ENCODE measurements at regions not wholly inside any gene's neighbourhood (a gene's known extent, or its start where the extent isn't known, plus 50 kb on each side); places are given as distances from the start of the nearest gene placed in this dataset.

- no peak for DNase-seq (ENCODE audit: low read depth)
These were observed 57.4 kb downstream of the IGLL1 start for GRCh38 chr22:23522623-23523251.

- DNase-seq (ENCODE audit: low read depth) = peak; percentile 56
These were observed 58.5 kb downstream of the IGLL1 start for GRCh38 chr22:23521441-23522113.

GRCh38 chr22:23520863-23521440 lies 59.1 kb downstream of the IGLL1 start:
- no peak for DNase-seq (ENCODE audit: low read depth)

- no peak for DNase-seq (ENCODE audit: low read depth)
These were observed 60.5 kb downstream of the IGLL1 start for GRCh38 chr22:23519442-23520157.

- DNase-seq (ENCODE audit: low read depth) = no peak
These were observed 61.5 kb downstream of the IGLL1 start for GRCh38 chr22:23518376-23519187.

GRCh38 chr22:23517804-23518375 lies 62.2 kb downstream of the IGLL1 start:
- DNase-seq (ENCODE audit: low read depth) = no peak

- DNase-seq (ENCODE audit: low read depth) = no peak
These were observed 63.8 kb downstream of the IGLL1 start for GRCh38 chr22:23516304-23516703.

- DNase-seq (ENCODE audit: low read depth) = no peak
These were observed 65.6 kb downstream of the IGLL1 start for GRCh38 chr22:23514322-23515038.

- no peak for DNase-seq (ENCODE audit: low read depth)
These were observed 66.4 kb downstream of the IGLL1 start for GRCh38 chr22:23513705-23514104.

- no peak for DNase-seq (ENCODE audit: low read depth)
These were observed 67.0 kb downstream of the IGLL1 start for GRCh38 chr22:23513133-23513532.

GRCh38 chr22:23512721-23513120 lies 67.4 kb downstream of the IGLL1 start:
- DNase-seq (ENCODE audit: low read depth) = no peak

- DNase-seq (ENCODE audit: low read depth) = no peak
These were observed 67.8 kb downstream of the IGLL1 start for GRCh38 chr22:23512348-23512705.

GRCh38 chr22:23511627-23512347 lies 68.3 kb downstream of the IGLL1 start:
- DNase-seq (ENCODE audit: low read depth) = no peak

- DNase-seq (ENCODE audit: low read depth) = no peak
These were observed 70.4 kb downstream of the IGLL1 start for GRCh38 chr22:23509571-23510302.

GRCh38 chr22:23504516-23504915 lies 75.6 kb downstream of the IGLL1 start:
- no peak for DNase-seq (ENCODE audit: low read depth)

- DNase-seq (ENCODE audit: low read depth) = no peak
These were observed 76.2 kb downstream of the IGLL1 start for GRCh38 chr22:23503736-23504440.

- no peak for DNase-seq (ENCODE audit: low read depth)
These were observed 76.9 kb downstream of the IGLL1 start for GRCh38 chr22:23503142-23503541.

GRCh38 chr22:23501708-23502107 lies 78.4 kb downstream of the IGLL1 start:
- no peak for DNase-seq (ENCODE audit: low read depth)

- DNase-seq (ENCODE audit: low read depth) = no peak
These were observed 78.8 kb downstream of the IGLL1 start for GRCh38 chr22:23501261-23501619.
